B cell (primary cell): ENCODE measurements at regions not wholly inside any gene's neighbourhood (a gene's known extent, or its start where the extent isn't known, plus 50 kb on each side); places are given as distances from the start of the nearest gene placed in this dataset.

Experiments used
- ATAC-seq: fragments of 200-7000 bp; cut with Tn5 transposase; one replicate; pipeline ENCODE4 v1.10.0; 2021; ENCODE audit warnings: low read depth, mild to moderate bottlenecking, moderate number of reproducible peaks, moderate library complexity
- CTCF ChIA-PET: fragments of 350-600 bp; sonication (Branson Sonifier 250); formaldehyde crosslinking; loops from one replicate; lab custom pipeline; 2021; ENCODE audit warnings: antibody characterized with exemption, inconsistent platforms; lab: Charles Lee
- POLR2A ChIA-PET: fragments of 350-600 bp; sonication (Branson Sonifier 250); formaldehyde crosslinking; loops from one replicate; lab custom pipeline; 2021; ENCODE audit warnings: antibody characterized with exemption; lab: Charles Lee
- DNase-seq: peaks from one replicate; pipeline ENCODE4 v3.0.0; 2013
- H2AFZ ChIP-seq: 2 replicates; pipeline ENCODE4 v1.6.1; 2012; ENCODE audit warnings: mild to moderate bottlenecking, low read depth, low read length; ENCODE audit not compliant: insufficient read depth, poor library complexity, severe bottlenecking
- H3K27ac ChIP-seq, 2 donors: 1 replicate in 1 of 2; 2 replicates in 1 of 2; pipeline ENCODE4 v1.5.1; 2012 to 2013; ENCODE audit warnings: low read length in 2 of 2, mild to moderate bottlenecking in 2 of 2, moderate library complexity in 1 of 2
- H3K27me3 ChIP-seq, 4 experiments: fragments of 200-600 bp in 1 of 4; sonication (generic) in 1 of 4; replicated peaks in 1 of 4; 1 replicate in 2 of 4; 2 replicates in 2 of 4; pipeline versions ENCODE4 v1.6.1 to v1.7.0; 2013 to 2016; ENCODE audit warnings: low read length in 3 of 4, mild to moderate bottlenecking in 2 of 4, mixed read lengths in 1 of 4, moderate library complexity in 1 of 4; ENCODE audit not compliant: insufficient read depth in 4 of 4, control insufficient read depth in 3 of 4; ENCODE audit errors: control extremely low read depth in 1 of 4
- H3K36me3 ChIP-seq, 2 experiments: replicated peaks in 1 of 2; 1 replicate in 1 of 2; 2 replicates in 1 of 2; pipeline versions ENCODE4 v1.6.1 to v1.7.1; 2013; ENCODE audit warnings: low read length in 1 of 2; ENCODE audit not compliant: insufficient read depth in 2 of 2, control insufficient read depth in 1 of 2; ENCODE audit errors: control extremely low read depth in 1 of 2, extremely low read depth in 1 of 2
- H3K4me1 ChIP-seq, 2 donors: fragments of 200-600 bp in 1 of 2; sonication (generic) in 1 of 2; 1 replicate in 1 of 2; 2 replicates in 1 of 2; pipeline versions ENCODE4 v1.5.1 to v1.6.1; 2013 to 2017; ENCODE audit warnings: low read length in 2 of 2; ENCODE audit not compliant: control insufficient read depth in 2 of 2, insufficient read depth in 2 of 2
- H3K4me2 ChIP-seq: replicated peaks from 2 replicates; pipeline ENCODE3; 2012; ENCODE audit warnings: mild to moderate bottlenecking, low read depth, low read length; ENCODE audit not compliant: poor library complexity, severe bottlenecking
- H3K4me3 ChIP-seq, 5 experiments: fragments of 200-600 bp in 1 of 5; sonication (generic) in 1 of 5; 1 replicate in 3 of 5; 2 replicates in 2 of 5; pipeline versions ENCODE4 v1.5.1 to v1.7.0; 2011 to 2016; ENCODE audit warnings: low read length in 4 of 5, mild to moderate bottlenecking in 4 of 5, low read depth in 2 of 5, control low read depth in 1 of 5, moderate library complexity in 1 of 5; ENCODE audit not compliant: insufficient read depth in 1 of 5; ENCODE audit errors: control extremely low read depth in 1 of 5, extremely low read depth in 1 of 5
- H3K79me2 ChIP-seq: fragments of 200-600 bp; sonication (generic); one replicate; pipeline ENCODE4 v1.6.0; 2016; ENCODE audit warnings: low read length; ENCODE audit not compliant: control insufficient read depth, insufficient read depth
- H3K9ac ChIP-seq: fragments of 200-600 bp; sonication (generic); 2 replicates; pipeline ENCODE4 v1.6.1; 2017; ENCODE audit warnings: mild to moderate bottlenecking, low read length, moderate library complexity
- H3K9me3 ChIP-seq, 3 donors: one replicate each; pipeline versions ENCODE4 v1.6.1 to v1.7.1; 2013; ENCODE audit warnings: low read length in 2 of 3; ENCODE audit not compliant: control insufficient read depth in 2 of 3, insufficient read depth in 1 of 3; ENCODE audit errors: control extremely low read depth in 1 of 3
- H4K20me1 ChIP-seq: 2 replicates; pipeline ENCODE4 v1.6.0; 2012; ENCODE audit warnings: mild to moderate bottlenecking, low read length; ENCODE audit not compliant: insufficient read depth, control insufficient read depth, poor library complexity, severe bottlenecking
- H3K27ac Mint-ChIP-seq: one replicate; pipeline ENCODE4 v1.8.0; 2021; ENCODE audit warnings: mixed read lengths
- H3K27me3 Mint-ChIP-seq: one replicate; pipeline ENCODE4 v1.8.0; 2021; ENCODE audit warnings: mixed read lengths
- H3K4me1 Mint-ChIP-seq: one replicate; pipeline ENCODE4 v1.8.0; 2021; ENCODE audit warnings: mixed read lengths
- H3K4me3 Mint-ChIP-seq: one replicate; pipeline ENCODE4 v1.8.0; 2021; ENCODE audit warnings: mixed read lengths
- H3K9me3 Mint-ChIP-seq: one replicate; pipeline ENCODE4 v1.8.0; 2022; ENCODE audit warnings: mixed read lengths; ENCODE audit not compliant: insufficient read depth
- EZH2 ChIP-seq: IDR thresholded peaks from 2 replicates; pipeline ENCODE4 v1.6.1; 2012; ENCODE audit warnings: borderline replicate concordance, low read depth, mild to moderate bottlenecking, moderate library complexity, low read length; ENCODE audit not compliant: insufficient read depth, poor library complexity, severe bottlenecking
- WGBS: methylation state at CpG from one replicate; pipeline ENCODE4 v1.1.5; 2013; ENCODE audit warnings: missing lambda C conversion rate; ENCODE audit not compliant: insufficient coverage; 5-methylcytosine and 5-hydroxymethylcytosine counted together
- intact Hi-C: fragments of 100-400 bp; cut with micrococcal nuclease; formaldehyde crosslinking; loops from one replicate; pipeline ENCODE4 v1.10.0; 2022
- TF ChIP-seq, protein P1 (sequence below): fragments of 200-600 bp; IDR thresholded peaks from one replicate; pipeline ENCODE4 v1.8.0; 2022; ENCODE audit warnings: antibody characterized with exemption, mild to moderate bottlenecking

DNA sequence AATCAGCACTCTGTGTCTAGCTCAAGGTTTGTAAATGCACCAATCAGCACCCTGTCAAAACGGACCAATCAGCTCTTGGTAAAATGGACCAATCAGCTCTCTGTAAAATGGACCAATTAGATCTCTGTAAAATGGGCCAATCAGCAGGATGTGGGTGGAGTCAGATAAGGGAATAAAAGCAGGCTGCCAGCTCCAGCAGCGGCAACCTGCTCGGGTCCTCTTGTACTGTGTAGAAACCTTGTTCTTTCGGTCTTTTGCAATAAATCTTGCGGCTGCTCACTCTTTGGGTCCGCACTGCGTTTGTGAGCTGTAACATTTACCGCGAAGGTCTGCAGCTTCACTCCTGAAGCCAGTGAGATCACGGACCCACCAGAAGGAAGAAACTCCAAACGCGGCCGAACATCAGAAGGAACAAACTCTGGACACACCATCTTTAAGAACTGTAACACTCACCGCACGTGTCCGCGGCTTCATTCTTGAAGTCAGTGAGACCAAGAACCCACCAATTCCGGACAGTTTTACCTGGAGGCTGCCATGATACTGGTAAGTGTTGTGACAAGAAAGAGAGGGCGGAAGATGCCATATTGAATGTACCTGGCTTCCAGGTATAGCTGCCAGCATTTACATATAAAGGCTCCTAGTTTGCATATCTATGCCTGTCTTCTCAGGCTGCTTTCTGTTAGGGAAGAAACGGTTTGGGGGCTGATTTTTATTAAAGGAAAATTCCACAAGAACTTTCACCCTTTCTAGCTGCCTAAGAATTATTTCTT, 758.5 kb upstream of the CTNND2 start:
- H3K36me3 ChIP-seq: no peaks in the 10 kb centered on the region
- no peak overlapping the region for H2AFZ ChIP-seq
- no peaks in the 10 kb centered on the region for H4K20me1 ChIP-seq
- no peak overlapping the region for H3K27ac ChIP-seq
- no peaks in the 10 kb centered on the region for H3K4me1 ChIP-seq
- H3K4me2 ChIP-seq: no peak overlapping the region
- ChIA-PET CTCF (no interaction called here), POLR2A (no interaction called here)
- Mint-ChIP-seq H3K4me3 (no peak overlapping the region), H3K27ac (no peak overlapping the region), H3K9me3 (peaks cover 9% of the 10 kb centered on the region), H3K27me3 (no peaks in the 10 kb centered on the region), H3K4me1 (no peaks in the 10 kb centered on the region)
- DNase-seq (no peak), ATAC-seq (no peak)
- H3K9me3 ChIP-seq: peaks cover 0 to 13% (median 0%) of the 10 kb centered on the region in 3 donors
- WGBS: 88% methylated on average over 12 of the region's 20 CpGs
- H3K9ac ChIP-seq: no peak overlapping the region
- H3K79me2 ChIP-seq: no peaks in the 10 kb centered on the region
- H3K27me3 ChIP-seq: no peaks in the 10 kb centered on the region
- intact Hi-C loops: no loop called here
- no peak overlapping the region for H3K4me3 ChIP-seq
- TF ChIP-seq, protein P1, sequence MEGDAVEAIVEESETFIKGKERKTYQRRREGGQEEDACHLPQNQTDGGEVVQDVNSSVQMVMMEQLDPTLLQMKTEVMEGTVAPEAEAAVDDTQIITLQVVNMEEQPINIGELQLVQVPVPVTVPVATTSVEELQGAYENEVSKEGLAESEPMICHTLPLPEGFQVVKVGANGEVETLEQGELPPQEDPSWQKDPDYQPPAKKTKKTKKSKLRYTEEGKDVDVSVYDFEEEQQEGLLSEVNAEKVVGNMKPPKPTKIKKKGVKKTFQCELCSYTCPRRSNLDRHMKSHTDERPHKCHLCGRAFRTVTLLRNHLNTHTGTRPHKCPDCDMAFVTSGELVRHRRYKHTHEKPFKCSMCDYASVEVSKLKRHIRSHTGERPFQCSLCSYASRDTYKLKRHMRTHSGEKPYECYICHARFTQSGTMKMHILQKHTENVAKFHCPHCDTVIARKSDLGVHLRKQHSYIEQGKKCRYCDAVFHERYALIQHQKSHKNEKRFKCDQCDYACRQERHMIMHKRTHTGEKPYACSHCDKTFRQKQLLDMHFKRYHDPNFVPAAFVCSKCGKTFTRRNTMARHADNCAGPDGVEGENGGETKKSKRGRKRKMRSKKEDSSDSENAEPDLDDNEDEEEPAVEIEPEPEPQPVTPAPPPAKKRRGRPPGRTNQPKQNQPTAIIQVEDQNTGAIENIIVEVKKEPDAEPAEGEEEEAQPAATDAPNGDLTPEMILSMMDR: no peak
- TF ChIP-seq EZH2: no peak

DNA sequence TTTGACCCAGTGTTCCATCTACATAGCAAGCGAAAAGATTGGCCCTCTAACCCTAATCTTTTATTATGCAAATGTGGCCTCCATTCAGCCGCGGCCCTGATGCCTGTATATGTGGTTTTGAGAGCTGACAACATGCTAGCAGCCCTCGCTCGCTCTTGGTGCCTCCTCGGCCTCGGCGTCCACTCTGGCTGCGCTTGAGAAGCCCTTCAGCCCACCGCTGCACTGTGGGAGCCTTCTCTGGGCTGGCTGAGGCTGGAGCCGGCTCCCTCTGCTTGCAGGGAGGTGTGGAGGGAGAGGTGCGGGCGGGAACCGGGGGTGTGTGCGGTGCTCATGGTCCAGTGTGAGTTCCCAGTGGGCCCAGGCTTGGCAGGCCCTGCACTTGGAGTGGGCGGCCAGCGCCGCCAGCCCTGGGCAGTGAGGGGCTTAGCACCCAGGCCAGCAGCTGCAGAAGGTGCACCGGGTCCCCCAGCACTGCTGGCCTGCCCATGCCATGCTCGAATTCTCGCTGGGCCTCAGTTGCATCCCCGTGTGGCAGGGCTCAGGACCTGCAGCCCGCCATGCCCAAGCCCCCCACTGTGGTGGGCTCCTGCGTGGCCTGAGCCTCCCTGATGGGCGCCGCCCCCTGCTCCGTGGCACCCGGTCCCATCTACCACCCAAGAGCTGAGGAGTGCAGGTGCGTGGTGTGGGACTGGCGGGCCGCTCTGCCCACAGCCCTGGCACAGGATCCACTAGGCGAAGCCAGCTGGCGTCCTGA, 757.5 kb upstream of the CTNND2 start:
- Mint-ChIP-seq H3K27ac (no peak overlapping the region), H3K4me3 (no peak overlapping the region), H3K9me3 (peaks cover 6% of the 10 kb centered on the region), H3K27me3 (no peaks in the 10 kb centered on the region), H3K4me1 (no peaks in the 10 kb centered on the region)
- no peaks in the 10 kb centered on the region for H3K36me3 ChIP-seq
- TF ChIP-seq EZH2: no peak
- TF ChIP-seq, protein P1: no peak
- no peak overlapping the region for H3K4me2 ChIP-seq
- WGBS: 92% methylated on average over 30 of the region's 33 CpGs
- no peak for ATAC-seq
- intact Hi-C loops: no loop called here
- POLR2A ChIA-PET: no interaction called here
- CTCF ChIA-PET: no interaction called here
- no peak overlapping the region for H2AFZ ChIP-seq
- H3K4me3 ChIP-seq: no peak overlapping the region
- H4K20me1 ChIP-seq: no peaks in the 10 kb centered on the region
- no peaks in the 10 kb centered on the region for H3K27me3 ChIP-seq
- no peaks in the 10 kb centered on the region for H3K4me1 ChIP-seq
- DNase-seq: no peak
- H3K9me3 ChIP-seq: peaks cover 0 to 13% (median 0%) of the 10 kb centered on the region in 3 donors
- H3K9ac ChIP-seq: no peak overlapping the region
- no peak overlapping the region for H3K27ac ChIP-seq
- no peaks in the 10 kb centered on the region for H3K79me2 ChIP-seq
